HCT116 (cell line): ENCODE measurements at regions not wholly inside any gene's neighbourhood (a gene's known extent, or its start where the extent isn't known, plus 50 kb on each side); places are given as distances from the start of the nearest gene placed in this dataset.

Experiments
- ATAC-seq: fragments of 200-7000 bp; cut with Tn5 transposase; 2 replicates; pipeline ENCODE4 v1.9.1; 2020; ENCODE audit warnings: mild to moderate bottlenecking, moderate library complexity
- BruUV-seq: library from RNA; stranded (reverse); fragments of 400-500 nt; replicated peaks from 2 replicates; lab custom pipeline; 2021; lab: Mats Ljungman, UMichigan
- CTCF ChIA-PET: fragments of 300-600 bp; sonication (Branson Sonifier 250); formaldehyde crosslinking; loops from one replicate; lab custom pipeline; 2021; ENCODE audit warnings: antibody characterized with exemption; lab: Charles Lee
- POLR2A ChIA-PET: fragments of 300-600, 350-600 bp; sonication (Branson Sonifier 250); formaldehyde crosslinking; loops from one replicate; lab custom pipeline; 2021; ENCODE audit warnings: antibody characterized with exemption; lab: Charles Lee
- RAD21 ChIA-PET, 2 experiments: fragments of 300-600 bp; sonication (Branson Sonifier 250); formaldehyde crosslinking; loops; one replicate each; lab custom pipeline; 2023; ENCODE audit warnings: low total read pairs in 2 of 2; ENCODE audit not compliant: uncharacterized antibody in 2 of 2, unreplicated experiment in 2 of 2, low non-redundant PET in 1 of 2; lab: Charles Lee
- DNase-seq: peaks from one replicate; pipeline ENCODE4 v3.0.0-alpha.2; 2010; ENCODE audit warnings: low read depth, low spot score
- H2AFZ ChIP-seq: fragments of 200-600 bp; shearing (Covaris generic), sonication (generic); 2 replicates; pipeline ENCODE4 v1.6.1; 2017; ENCODE audit warnings: low read depth, mixed run types, mixed read lengths, antibody characterized with exemption, low read length; ENCODE audit not compliant: poor library complexity, severe bottlenecking
- H3K27ac ChIP-seq: 2 replicates; pipeline ENCODE4 v1.5.1; 2012; ENCODE audit warnings: low read depth, low read length
- H3K27me3 ChIP-seq: fragments of 200-600 bp; sonication (generic); 2 replicates; pipeline ENCODE4 v1.6.1; 2016; ENCODE audit warnings: mixed run types, low read length, mixed read lengths; ENCODE audit not compliant: insufficient read depth
- H3K36me3 ChIP-seq, 2 experiments: fragments of 200-500 bp in 1 of 2; fragments of 200-600 bp in 1 of 2; sonication (Bioruptor generic) in 1 of 2; sonication (generic) in 1 of 2; 2 replicates each; pipeline versions ENCODE4 v1.5.1 to v1.6.1; 2014 to 2016; ENCODE audit warnings: low read length in 2 of 2, inconsistent platforms in 1 of 2, mixed read lengths in 1 of 2, mixed run types in 1 of 2; ENCODE audit not compliant: insufficient read depth in 2 of 2, control insufficient read depth in 1 of 2
- H3K4me1 ChIP-seq, 2 experiments: fragments of 200-600 bp in 1 of 2; sonication (generic) in 1 of 2; 2 replicates each; pipeline versions ENCODE4 v1.5.1 to v1.6.1; 2012 to 2017; ENCODE audit warnings: low read length in 2 of 2, inconsistent platforms in 1 of 2, mild to moderate bottlenecking in 1 of 2, mixed read lengths in 1 of 2, mixed run types in 1 of 2, moderate library complexity in 1 of 2; ENCODE audit not compliant: insufficient read depth in 2 of 2, control insufficient read depth in 1 of 2
- H3K4me2 ChIP-seq: fragments of 200-600 bp; sonication (generic); 2 replicates; pipeline ENCODE4 v1.6.1; 2017; ENCODE audit warnings: mixed run types, low read length, mixed read lengths
- H3K4me3 ChIP-seq, 2 experiments: fragments of 200-600 bp in 1 of 2; sonication (generic) in 1 of 2; replicated peaks in 1 of 2; 2 replicates each; pipeline ENCODE4 v1.5.1; 2011 to 2016; ENCODE audit warnings: low read length in 2 of 2, control low read depth in 1 of 2, low read depth in 1 of 2, mild to moderate bottlenecking in 1 of 2, mixed read lengths in 1 of 2, mixed run types in 1 of 2
- H3K79me2 ChIP-seq: fragments of 200-600 bp; sonication (generic); 2 replicates; pipeline ENCODE4 v1.6.1; 2017; ENCODE audit warnings: mild to moderate bottlenecking, mixed run types, low read length, moderate library complexity, mixed read lengths; ENCODE audit not compliant: insufficient read depth
- H3K9ac ChIP-seq: fragments of 200-600 bp; sonication (generic); 2 replicates; pipeline ENCODE4 v1.6.1; 2016; ENCODE audit warnings: low read length, mixed read lengths
- H3K9me2 ChIP-seq: fragments of 200-600 bp; sonication (generic), shearing (Covaris generic); 2 replicates; pipeline ENCODE4 v1.6.1; 2017; ENCODE audit warnings: mixed run types, mild to moderate bottlenecking, moderate library complexity; ENCODE audit not compliant: insufficient read depth
- H3K9me3 ChIP-seq, 2 experiments: fragments of 200-500 bp in 1 of 2; fragments of 200-600 bp in 1 of 2; sonication (Bioruptor generic) in 1 of 2; sonication (generic) in 1 of 2; 2 replicates each; pipeline ENCODE4 v1.6.1; 2014 to 2017; ENCODE audit warnings: low read length in 2 of 2, mixed read lengths in 2 of 2, inconsistent platforms in 1 of 2, low read depth in 1 of 2, mild to moderate bottlenecking in 1 of 2, mixed run types in 1 of 2, moderate library complexity in 1 of 2; ENCODE audit not compliant: control insufficient read depth in 1 of 2, insufficient read depth in 1 of 2
- H4K20me1 ChIP-seq: fragments of 200-600 bp; sonication (generic), shearing (Covaris generic); 2 replicates; pipeline ENCODE4 v1.6.1; 2017; ENCODE audit warnings: mixed run types, mild to moderate bottlenecking, moderate library complexity; ENCODE audit not compliant: insufficient read depth
- CBX3 ChIP-seq: IDR thresholded peaks from 2 replicates; pipeline ENCODE4 v1.6.1; 2012; ENCODE audit warnings: low read depth
- CEBPB ChIP-seq: IDR thresholded peaks from 2 replicates; pipeline ENCODE4 v1.6.1; 2012; ENCODE audit warnings: low read depth
- EGR1 ChIP-seq: IDR thresholded peaks from 2 replicates; pipeline ENCODE4 v1.6.1; 2012; ENCODE audit warnings: low read depth
- EZH2 ChIP-seq: fragments of 200-600 bp; sonication (generic); IDR thresholded peaks from 2 replicates; pipeline ENCODE4 v1.6.1; 2017; ENCODE audit warnings: antibody characterized with exemption, mixed run types
- EZH2phosphoT487 ChIP-seq: fragments of 200-600 bp; IDR thresholded peaks from 2 replicates; pipeline ENCODE4 v1.6.1; 2018; ENCODE audit warnings: antibody characterized with exemption, borderline replicate concordance
- FOSL1 ChIP-seq: IDR thresholded peaks from 2 replicates; pipeline ENCODE4 v1.6.1; 2012; ENCODE audit warnings: low read depth
- JUND ChIP-seq: IDR thresholded peaks from 2 replicates; pipeline ENCODE4 v1.6.1; 2012
- SP1 ChIP-seq: IDR thresholded peaks from 2 replicates; pipeline ENCODE4 v1.6.1; 2012; ENCODE audit warnings: low read depth
- SRF ChIP-seq: IDR thresholded peaks from 2 replicates; pipeline ENCODE4 v1.6.1; 2012; ENCODE audit warnings: low read depth
- YY1 ChIP-seq: IDR thresholded peaks from 2 replicates; pipeline ENCODE4 v1.6.1; 2011; ENCODE audit warnings: low read length, low read depth, moderate library complexity, mild to moderate bottlenecking; ENCODE audit not compliant: insufficient replicate concordance; ENCODE audit errors: extremely low read depth
- ZFX ChIP-seq: fragments of 450-650 bp; IDR thresholded peaks from 2 replicates; pipeline ENCODE4 v1.6.1; 2017
- intact Hi-C: fragments of 100-400 bp; cut with micrococcal nuclease; formaldehyde crosslinking; loops from 2 replicates; pipeline ENCODE4 v1.10.0; 2022
- TF ChIP-seq, protein P1 (sequence below), 3 experiments: fragments of 200-600 bp in 1 of 3; sonication (generic) in 1 of 3; IDR thresholded peaks in 2 of 3; conservative IDR thresholded peaks in 1 of 3; 2 replicates each; pipeline ENCODE4 v1.5.1; 2012 to 2017; ENCODE audit warnings: low read depth in 2 of 3, low read length in 2 of 3, antibody characterized with exemption in 1 of 3, borderline replicate concordance in 1 of 3, control low read depth in 1 of 3, mild to moderate bottlenecking in 1 of 3, mixed read lengths in 1 of 3, mixed run types in 1 of 3, moderate library complexity in 1 of 3; ENCODE audit not compliant: insufficient read depth in 1 of 3
- TF ChIP-seq, protein P2 (sequence below): IDR thresholded peaks from 2 replicates; pipeline ENCODE4 v1.6.1; 2011; ENCODE audit warnings: mild to moderate bottlenecking, low read length, moderate library complexity; ENCODE audit not compliant: insufficient replicate concordance; ENCODE audit errors: extremely low read depth

DNA sequence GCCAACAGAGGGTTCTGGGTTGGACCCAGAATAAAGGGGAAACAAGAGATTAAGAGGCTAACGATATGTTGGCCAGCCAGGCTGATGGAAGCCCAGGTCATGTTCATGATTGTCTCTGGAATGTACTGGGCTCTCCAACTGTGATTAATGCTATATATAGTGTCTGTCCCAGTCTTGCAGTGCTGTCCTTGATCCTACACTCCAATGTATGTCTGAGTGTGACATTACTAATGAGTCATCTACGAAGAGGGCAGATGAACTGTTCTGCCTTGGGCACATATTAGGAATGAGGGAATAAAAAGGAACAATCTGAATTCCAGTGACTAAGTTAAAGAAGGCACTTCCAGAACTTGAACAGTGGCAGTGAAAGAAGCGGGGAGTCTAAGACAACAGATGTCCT is 142.1 kb downstream of the PDGFRA start (continued):
- TF ChIP-seq CEBPB (no peak), EZH2phosphoT487 (no peak)

DNA sequence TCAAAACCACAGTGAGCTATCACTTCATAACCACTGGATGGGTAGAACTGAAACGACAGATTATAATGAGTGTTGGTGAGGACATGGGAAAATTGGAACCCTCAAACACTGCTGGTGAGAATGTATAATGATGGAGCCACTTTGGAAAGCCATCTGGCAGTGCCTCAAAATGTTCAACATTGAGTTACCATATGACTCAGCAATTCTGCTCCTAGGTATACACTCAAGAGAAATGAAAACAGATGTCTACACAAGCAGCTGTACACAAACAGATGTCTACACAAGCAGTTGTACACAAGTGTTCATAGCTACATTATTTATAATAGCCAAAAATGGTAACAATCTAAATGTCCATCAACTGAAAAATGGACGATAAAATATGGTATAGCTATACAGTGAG is 143.9 kb downstream of the PDGFRA start:
- intact Hi-C loops = no loop called here
- POLR2A ChIA-PET = no interaction called here
- BruUV-seq = no TSS peak

DNA sequence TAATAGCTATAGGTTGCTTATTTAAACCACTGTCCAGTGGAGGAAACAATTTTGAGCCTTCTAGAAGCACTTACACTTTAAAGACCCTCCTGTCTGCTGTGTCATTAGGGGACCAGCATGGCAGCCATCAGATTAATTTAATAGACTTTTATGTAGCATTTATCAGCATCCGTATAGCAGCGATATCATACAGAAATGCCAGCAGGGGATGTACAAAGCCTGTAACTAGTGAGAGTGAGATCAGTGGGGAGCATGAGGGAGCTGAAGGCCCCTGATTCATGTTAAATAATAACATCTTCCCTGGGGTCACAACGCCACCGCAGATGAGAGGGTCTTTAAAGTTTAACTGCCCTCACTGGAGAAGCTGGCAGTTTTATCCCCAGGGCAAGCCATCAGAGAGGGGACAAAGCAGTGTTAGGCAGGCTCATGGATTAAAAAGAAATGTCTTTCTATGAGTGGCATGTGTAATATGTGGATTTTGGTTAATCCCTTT is 144.7 kb downstream of the PDGFRA start:
- H4K20me1 ChIP-seq = no peaks in the 10 kb centered on the region
- ATAC-seq (no peak), DNase-seq (no peak)
- no peak overlapping the region for H3K4me2 ChIP-seq
- H3K9me3 ChIP-seq = no peaks in the 10 kb centered on the region
- H2AFZ ChIP-seq = no peak overlapping the region
- no peak overlapping the region for H3K4me3 ChIP-seq
- no peak overlapping the region for H3K27ac ChIP-seq
- no peak for TF ChIP-seq JUND
- TF ChIP-seq, protein P1, sequence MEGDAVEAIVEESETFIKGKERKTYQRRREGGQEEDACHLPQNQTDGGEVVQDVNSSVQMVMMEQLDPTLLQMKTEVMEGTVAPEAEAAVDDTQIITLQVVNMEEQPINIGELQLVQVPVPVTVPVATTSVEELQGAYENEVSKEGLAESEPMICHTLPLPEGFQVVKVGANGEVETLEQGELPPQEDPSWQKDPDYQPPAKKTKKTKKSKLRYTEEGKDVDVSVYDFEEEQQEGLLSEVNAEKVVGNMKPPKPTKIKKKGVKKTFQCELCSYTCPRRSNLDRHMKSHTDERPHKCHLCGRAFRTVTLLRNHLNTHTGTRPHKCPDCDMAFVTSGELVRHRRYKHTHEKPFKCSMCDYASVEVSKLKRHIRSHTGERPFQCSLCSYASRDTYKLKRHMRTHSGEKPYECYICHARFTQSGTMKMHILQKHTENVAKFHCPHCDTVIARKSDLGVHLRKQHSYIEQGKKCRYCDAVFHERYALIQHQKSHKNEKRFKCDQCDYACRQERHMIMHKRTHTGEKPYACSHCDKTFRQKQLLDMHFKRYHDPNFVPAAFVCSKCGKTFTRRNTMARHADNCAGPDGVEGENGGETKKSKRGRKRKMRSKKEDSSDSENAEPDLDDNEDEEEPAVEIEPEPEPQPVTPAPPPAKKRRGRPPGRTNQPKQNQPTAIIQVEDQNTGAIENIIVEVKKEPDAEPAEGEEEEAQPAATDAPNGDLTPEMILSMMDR (IDR thresholded peaks at IDR 0.05 in 2 of 3, conservative IDR thresholded peaks at IDR 0.05 in 1 of 3; ENCODE audit: borderline replicate concordance in 1 of 3, insufficient read depth in 1 of 3, low read depth in 2 of 3, low read length in 2 of 3) = no peak
- TF ChIP-seq, protein P2, sequence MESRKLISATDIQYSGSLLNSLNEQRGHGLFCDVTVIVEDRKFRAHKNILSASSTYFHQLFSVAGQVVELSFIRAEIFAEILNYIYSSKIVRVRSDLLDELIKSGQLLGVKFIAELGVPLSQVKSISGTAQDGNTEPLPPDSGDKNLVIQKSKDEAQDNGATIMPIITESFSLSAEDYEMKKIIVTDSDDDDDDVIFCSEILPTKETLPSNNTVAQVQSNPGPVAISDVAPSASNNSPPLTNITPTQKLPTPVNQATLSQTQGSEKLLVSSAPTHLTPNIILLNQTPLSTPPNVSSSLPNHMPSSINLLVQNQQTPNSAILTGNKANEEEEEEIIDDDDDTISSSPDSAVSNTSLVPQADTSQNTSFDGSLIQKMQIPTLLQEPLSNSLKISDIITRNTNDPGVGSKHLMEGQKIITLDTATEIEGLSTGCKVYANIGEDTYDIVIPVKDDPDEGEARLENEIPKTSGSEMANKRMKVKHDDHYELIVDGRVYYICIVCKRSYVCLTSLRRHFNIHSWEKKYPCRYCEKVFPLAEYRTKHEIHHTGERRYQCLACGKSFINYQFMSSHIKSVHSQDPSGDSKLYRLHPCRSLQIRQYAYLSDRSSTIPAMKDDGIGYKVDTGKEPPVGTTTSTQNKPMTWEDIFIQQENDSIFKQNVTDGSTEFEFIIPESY = no peak
- no peak for TF ChIP-seq SRF
- no peak for TF ChIP-seq YY1
- no peak for TF ChIP-seq EZH2
- no peak for TF ChIP-seq EZH2phosphoT487
- TF ChIP-seq SP1 = no peak
- no peak for TF ChIP-seq EGR1
- TF ChIP-seq ZFX = no peak
- no peak for TF ChIP-seq CEBPB
- TF ChIP-seq FOSL1 = no peak
- no peak for TF ChIP-seq CBX3
- H3K4me1 ChIP-seq = no peaks in the 10 kb centered on the region; a peak in 1 of 4 replicates
- no TSS peak for BruUV-seq
- RAD21 ChIA-PET = no interaction called here
- no peaks in the 10 kb centered on the region for H3K79me2 ChIP-seq
- CTCF ChIA-PET = no interaction called here
- POLR2A ChIA-PET = no interaction called here
- H3K36me3 ChIP-seq = no peaks in the 10 kb centered on the region
- H3K9ac ChIP-seq = no peak overlapping the region
- intact Hi-C loops = no loop called here
- H3K27me3 ChIP-seq = peaks cover 4% of the 10 kb centered on the region; the same call in 1 of the 2 replicates
- H3K9me2 ChIP-seq = no peaks in the 10 kb centered on the region

More for the DNA sequence above, 143.9 kb downstream of the PDGFRA start:
- no peaks in the 10 kb centered on the region for H4K20me1 ChIP-seq
- DNase-seq = no peak
- H3K4me1 ChIP-seq = no peaks in the 10 kb centered on the region; a peak in 1 of 4 replicates
- H3K9me2 ChIP-seq = no peaks in the 10 kb centered on the region
- no peak for TF ChIP-seq JUND
- no peak for TF ChIP-seq YY1
- TF ChIP-seq, all 23 proteins: peak for 0
- Histone ChIP-seq H3K4me2 (no peak overlapping the region), H3K27ac (no peak overlapping the region), H3K79me2 (no peaks in the 10 kb centered on the region), H3K36me3 (no peaks in the 10 kb centered on the region), H3K9ac (no peak overlapping the region), H3K27me3 (peaks cover 4% of the 10 kb centered on the region; the same call in 1 of the 2 replicates), H3K9me3 (no peaks in the 10 kb centered on the region), H3K4me3 (no peak overlapping the region), H2AFZ (no peak overlapping the region)
- CTCF ChIA-PET = no interaction called here
- RAD21 ChIA-PET = no interaction called here
- ATAC-seq = no peak
